ENCODE measurements at regions not wholly inside any gene's neighbourhood (a gene's known extent, or its start where the extent isn't known, plus 50 kb on each side); places are given as distances from the start of the nearest gene placed in this dataset.

- DNase-seq (ENCODE audit: low read depth), result no peak
- no peak for TF ChIP-seq CTCF (IDR thresholded peaks at IDR 0.05; ENCODE audit: insufficient read depth, low read length, poor library complexity, severe bottlenecking)
- Histone ChIP-seq H3K27me3 (ENCODE audit: control insufficient read depth, insufficient read depth, low read length) (no peaks in the 10 kb centered on the region), H3K4me3 (ENCODE audit: low read depth, low read length) (no peak overlapping the region), H3K36me3 (ENCODE audit: control insufficient read depth, insufficient read depth, low read length) (no peaks in the 10 kb centered on the region)
These were observed 398.3 kb downstream of the SEC16B start for GRCh38 chr1:177571485-177572076.

GRCh38 chr1:177571076-177571475, 398.8 kb downstream of the SEC16B start:
- no peak for DNase-seq (ENCODE audit: low read depth)
- Histone ChIP-seq H3K4me3 (ENCODE audit: low read depth, low read length) (no peak overlapping the region), H3K27me3 (ENCODE audit: control insufficient read depth, insufficient read depth, low read length) (no peaks in the 10 kb centered on the region), H3K36me3 (ENCODE audit: control insufficient read depth, insufficient read depth, low read length) (no peaks in the 10 kb centered on the region)
- TF ChIP-seq CTCF (IDR thresholded peaks at IDR 0.05; ENCODE audit: insufficient read depth, low read length, poor library complexity, severe bottlenecking), result no peak

GRCh38 chr1:177569476-177569875, 398.7 kb downstream of the BRINP2 start:
- no peak overlapping the region for H3K4me3 ChIP-seq (ENCODE audit: low read depth, low read length)
- TF ChIP-seq CTCF (IDR thresholded peaks at IDR 0.05; ENCODE audit: insufficient read depth, low read length, poor library complexity, severe bottlenecking), result no peak
- H3K27me3 ChIP-seq (ENCODE audit: control insufficient read depth, insufficient read depth, low read length), result no peaks in the 10 kb centered on the region
- no peak for DNase-seq (ENCODE audit: low read depth)
- H3K36me3 ChIP-seq (ENCODE audit: control insufficient read depth, insufficient read depth, low read length), result no peaks in the 10 kb centered on the region

GRCh38 chr1:177568622-177569021, 397.9 kb downstream of the BRINP2 start:
- Histone ChIP-seq H3K4me3 (ENCODE audit: low read depth, low read length) (no peak overlapping the region), H3K27me3 (ENCODE audit: control insufficient read depth, insufficient read depth, low read length) (no peaks in the 10 kb centered on the region), H3K36me3 (ENCODE audit: control insufficient read depth, insufficient read depth, low read length) (no peaks in the 10 kb centered on the region)
- TF ChIP-seq CTCF (IDR thresholded peaks at IDR 0.05; ENCODE audit: insufficient read depth, low read length, poor library complexity, severe bottlenecking), result peak; percentile 1
- no peak for DNase-seq (ENCODE audit: low read depth)

DNA sequence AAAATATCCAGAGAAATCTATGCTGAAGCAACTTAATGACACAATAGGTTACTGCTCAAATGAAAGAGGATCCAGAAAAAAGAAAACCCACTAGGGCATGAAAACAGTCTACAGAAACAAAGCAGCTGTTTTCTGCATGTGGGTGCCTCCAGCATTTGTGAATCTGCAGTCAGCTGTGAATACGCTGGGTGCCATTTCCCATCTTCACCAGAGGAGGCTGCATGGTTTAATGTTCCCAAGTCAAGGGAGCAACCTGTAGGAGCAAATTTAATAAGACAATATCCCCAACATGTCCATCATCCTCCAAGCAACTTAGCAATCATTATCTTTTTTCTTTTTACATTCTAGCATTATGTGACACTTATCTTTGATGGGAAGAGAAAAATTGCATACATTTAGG, 396.6 kb downstream of the BRINP2 start:
- H3K27me3 ChIP-seq (ENCODE audit: control insufficient read depth, insufficient read depth, low read length), result no peaks in the 10 kb centered on the region
- TF ChIP-seq CTCF (IDR thresholded peaks at IDR 0.05; ENCODE audit: insufficient read depth, low read length, poor library complexity, severe bottlenecking), result peak; percentile 49
- H3K36me3 ChIP-seq (ENCODE audit: control insufficient read depth, insufficient read depth, low read length), result no peaks in the 10 kb centered on the region
- H3K4me3 ChIP-seq (ENCODE audit: low read depth, low read length), result no peak overlapping the region
- DNase-seq (ENCODE audit: low read depth), result no peak

DNA sequence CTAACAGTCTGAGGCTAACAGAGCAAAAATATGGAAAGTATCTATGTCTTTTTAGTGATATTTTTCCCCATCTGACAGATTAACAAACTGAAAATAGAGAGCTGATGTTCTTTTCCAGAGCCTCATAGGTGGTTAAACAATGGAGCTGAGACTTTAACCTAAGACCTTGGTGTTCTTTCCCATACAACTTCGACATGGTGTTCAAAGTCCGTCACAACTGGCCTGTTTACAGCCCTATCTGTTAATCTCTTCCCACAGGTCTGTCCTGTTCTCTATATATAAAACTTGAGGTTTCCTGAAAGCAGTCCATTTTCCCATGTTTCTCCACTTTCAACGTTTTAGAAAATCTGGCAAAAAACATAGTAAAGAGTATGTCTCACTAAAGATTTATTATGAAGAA, 395.7 kb downstream of the BRINP2 start:
- no peak for DNase-seq (ENCODE audit: low read depth)
- Histone ChIP-seq H3K27me3 (ENCODE audit: control insufficient read depth, insufficient read depth, low read length) (no peaks in the 10 kb centered on the region), H3K36me3 (ENCODE audit: control insufficient read depth, insufficient read depth, low read length) (no peaks in the 10 kb centered on the region), H3K4me3 (ENCODE audit: low read depth, low read length) (no peak overlapping the region)
- TF ChIP-seq CTCF (IDR thresholded peaks at IDR 0.05; ENCODE audit: insufficient read depth, low read length, poor library complexity, severe bottlenecking), result no peak

Data from kidney epithelial cell (primary cell).